Right atrium auricular region (tissue), 2 donors: ENCODE measurements at regions not wholly inside any gene's neighbourhood (a gene's known extent, or its start where the extent isn't known, plus 50 kb on each side); places are given as distances from the start of the nearest gene placed in this dataset.

Source experiments
- DNase-seq: peaks from one replicate; pipeline ENCODE4 v3.0.0-alpha.2; 2019; ENCODE audit warnings: low spot score
- H3K27ac ChIP-seq, 2 donors: fragments of 200-600 bp; sonication (generic); 1 replicate in 1 of 2; 2 replicates in 1 of 2; pipeline ENCODE4 v1.5.1; 2016 to 2019
- H3K27me3 ChIP-seq, 2 donors: fragments of 200-600 bp; sonication (generic); one replicate each; pipeline versions ENCODE4 v1.5.1 to v1.6.0; 2017 to 2019
- H3K36me3 ChIP-seq: fragments of 200-600 bp; sonication (generic); one replicate; pipeline ENCODE4 v1.5.1; 2016
- H3K4me1 ChIP-seq, 2 donors: fragments of 200-600 bp; sonication (generic); one replicate each; pipeline versions ENCODE4 v1.5.1 to v1.6.0; 2017 to 2019
- H3K4me3 ChIP-seq, 2 donors: fragments of 200-600 bp; sonication (generic); 1 replicate in 1 of 2; 2 replicates in 1 of 2; pipeline ENCODE4 v1.5.1; 2017 to 2019; ENCODE audit warnings: mild to moderate bottlenecking in 1 of 2, moderate library complexity in 1 of 2
- H3K9me3 ChIP-seq, 2 donors: fragments of 200-600 bp; sonication (generic); one replicate each; pipeline ENCODE4 v1.5.1; 2019
- TF ChIP-seq, protein P1 (sequence below), 2 donors: fragments of 200-600 bp; sonication (generic); IDR thresholded peaks; one replicate each; pipeline ENCODE4 v1.5.1; 2019; ENCODE audit warnings: antibody characterized with exemption in 2 of 2

DNA sequence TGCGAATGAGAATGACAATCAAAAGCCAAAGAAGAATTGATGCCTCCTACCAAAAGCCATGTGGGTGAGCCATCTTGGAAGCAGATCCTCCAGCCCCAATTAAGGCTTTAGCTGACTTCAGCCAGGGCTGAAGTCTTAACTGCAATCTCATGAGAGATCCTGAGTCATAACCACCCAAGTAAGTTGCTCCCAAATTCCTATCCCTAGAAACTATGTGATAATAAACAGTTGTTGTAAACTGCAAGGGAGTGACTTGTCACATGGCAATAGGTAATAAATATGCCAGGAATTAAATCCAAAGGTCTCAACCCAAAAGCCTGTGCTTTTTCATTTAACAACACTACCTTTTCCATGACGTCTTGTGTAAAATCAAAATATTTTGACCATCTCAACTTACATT lies 154.2 kb upstream of the TBL1X start:
- Histone ChIP-seq H3K27ac (no peak overlapping the region), H3K27me3 (no peaks in the 10 kb centered on the region), H3K4me1 (no peaks in the 10 kb centered on the region), H3K9me3 (no peaks in the 10 kb centered on the region), H3K36me3 (no peaks in the 10 kb centered on the region), H3K4me3 (no peak overlapping the region)
- TF ChIP-seq, protein P1, sequence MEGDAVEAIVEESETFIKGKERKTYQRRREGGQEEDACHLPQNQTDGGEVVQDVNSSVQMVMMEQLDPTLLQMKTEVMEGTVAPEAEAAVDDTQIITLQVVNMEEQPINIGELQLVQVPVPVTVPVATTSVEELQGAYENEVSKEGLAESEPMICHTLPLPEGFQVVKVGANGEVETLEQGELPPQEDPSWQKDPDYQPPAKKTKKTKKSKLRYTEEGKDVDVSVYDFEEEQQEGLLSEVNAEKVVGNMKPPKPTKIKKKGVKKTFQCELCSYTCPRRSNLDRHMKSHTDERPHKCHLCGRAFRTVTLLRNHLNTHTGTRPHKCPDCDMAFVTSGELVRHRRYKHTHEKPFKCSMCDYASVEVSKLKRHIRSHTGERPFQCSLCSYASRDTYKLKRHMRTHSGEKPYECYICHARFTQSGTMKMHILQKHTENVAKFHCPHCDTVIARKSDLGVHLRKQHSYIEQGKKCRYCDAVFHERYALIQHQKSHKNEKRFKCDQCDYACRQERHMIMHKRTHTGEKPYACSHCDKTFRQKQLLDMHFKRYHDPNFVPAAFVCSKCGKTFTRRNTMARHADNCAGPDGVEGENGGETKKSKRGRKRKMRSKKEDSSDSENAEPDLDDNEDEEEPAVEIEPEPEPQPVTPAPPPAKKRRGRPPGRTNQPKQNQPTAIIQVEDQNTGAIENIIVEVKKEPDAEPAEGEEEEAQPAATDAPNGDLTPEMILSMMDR (IDR thresholded peaks at IDR 0.05) = no peak
- DNase-seq = no peak

DNA sequence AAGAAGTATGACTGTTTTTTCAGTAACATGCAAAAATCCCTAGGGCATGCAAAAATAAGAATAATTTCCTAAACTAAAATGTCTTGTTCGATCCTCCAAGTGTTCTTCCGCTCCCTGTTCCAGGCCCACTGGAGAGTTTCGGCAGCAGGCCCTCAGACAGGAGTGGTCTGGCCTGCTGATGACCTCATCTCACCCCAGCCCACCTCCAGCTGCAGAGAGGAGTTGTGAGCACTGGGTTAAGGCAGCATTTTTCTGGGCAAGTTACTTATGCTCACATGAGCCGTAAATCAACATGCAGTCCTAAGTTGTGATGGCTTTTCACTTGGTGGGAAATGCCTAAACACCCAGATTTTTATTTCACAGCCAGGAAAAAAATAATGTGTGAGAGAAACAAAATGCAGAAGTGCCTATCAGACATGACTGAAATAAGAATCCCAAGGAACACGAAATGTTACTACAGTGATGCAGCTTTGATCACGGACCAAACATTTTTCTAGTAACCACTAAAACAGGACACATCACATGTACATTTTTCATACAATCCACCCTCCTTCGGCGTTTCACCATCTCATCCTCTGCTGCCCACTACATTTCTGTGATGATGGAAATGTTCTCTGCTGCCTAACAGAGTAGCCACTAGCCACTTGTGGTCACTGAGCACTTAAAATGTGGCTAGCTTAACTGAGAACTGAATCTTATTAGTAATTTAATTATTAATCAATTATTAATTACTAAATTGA lies 153.3 kb upstream of the TBL1X start:
- Histone ChIP-seq H3K9me3 (no peaks in the 10 kb centered on the region), H3K27ac (no peak overlapping the region), H3K4me1 (no peaks in the 10 kb centered on the region), H3K27me3 (no peaks in the 10 kb centered on the region), H3K36me3 (no peaks in the 10 kb centered on the region), H3K4me3 (no peak overlapping the region)
- TF ChIP-seq, protein P1 (IDR thresholded peaks at IDR 0.05) = no peak
- DNase-seq = no peak

DNA sequence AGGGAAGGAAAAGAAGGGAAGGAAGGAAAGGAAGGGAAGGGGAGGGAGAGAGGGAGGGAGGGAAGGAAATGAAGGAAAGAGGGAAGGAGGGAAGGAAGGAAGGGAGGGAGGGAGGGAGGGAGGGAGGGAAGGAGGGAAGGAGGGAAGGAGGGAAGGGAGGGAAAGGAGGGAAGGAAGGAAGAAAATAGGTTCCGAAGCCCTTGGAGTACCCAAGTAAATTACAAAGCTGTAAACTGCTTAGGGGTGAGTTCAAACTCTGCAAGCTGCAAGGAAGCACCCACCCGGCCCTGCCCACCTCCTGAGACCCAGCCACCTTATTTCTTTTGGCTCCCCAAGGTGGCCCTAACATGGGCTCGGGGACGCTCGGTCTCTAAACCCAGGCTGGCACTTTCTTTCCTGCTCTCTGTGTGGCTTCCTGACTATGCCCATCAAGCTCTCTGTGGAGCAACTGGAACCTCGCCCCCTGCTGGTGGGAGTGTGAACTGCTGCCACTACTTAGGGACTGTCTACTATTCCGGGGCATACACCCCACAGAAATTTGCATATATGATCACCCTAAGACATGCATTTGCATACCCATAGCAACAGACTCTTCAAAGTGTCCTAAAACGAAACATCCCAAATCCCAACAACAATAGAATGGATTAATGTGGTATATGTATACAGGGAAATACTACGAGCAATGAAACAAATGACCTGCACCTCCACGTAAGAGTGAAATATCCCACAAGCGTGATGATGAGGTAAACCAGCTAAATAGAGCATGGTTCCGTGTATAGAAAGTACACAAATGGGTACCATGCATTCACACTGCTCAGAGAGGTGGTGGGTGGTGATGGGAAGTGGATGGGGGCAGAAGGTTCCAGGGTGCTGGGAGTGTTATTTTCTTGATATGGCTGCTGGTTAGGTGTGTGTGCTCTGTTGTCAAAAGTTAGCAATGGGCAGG lies 151.7 kb upstream of the TBL1X start:
- Histone ChIP-seq H3K27ac (no peak overlapping the region), H3K4me3 (no peak overlapping the region), H3K27me3 (no peaks in the 10 kb centered on the region), H3K36me3 (no peaks in the 10 kb centered on the region), H3K4me1 (no peaks in the 10 kb centered on the region), H3K9me3 (no peaks in the 10 kb centered on the region)
- TF ChIP-seq, protein P1 (IDR thresholded peaks at IDR 0.05) = peak; percentile 44 to 74
- peak; percentile 62 for DNase-seq

DNA sequence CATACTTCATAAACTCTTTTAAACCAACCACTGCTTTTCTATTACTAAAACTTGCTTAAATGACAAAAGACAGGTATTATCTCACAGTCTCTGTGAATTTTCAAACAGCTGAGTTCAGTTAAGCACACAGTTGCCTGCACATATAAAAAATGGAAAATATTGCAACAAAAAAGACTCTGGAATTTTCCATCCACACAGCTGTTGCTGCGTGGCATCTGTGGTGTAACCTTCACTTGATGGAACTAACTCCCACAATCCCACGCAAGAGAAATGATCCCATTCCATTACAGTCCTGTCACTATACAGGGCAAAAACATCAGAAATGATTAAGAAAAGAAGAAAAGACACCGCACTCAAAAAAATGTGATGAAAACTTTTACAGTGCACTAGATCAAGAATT lies 149.8 kb upstream of the TBL1X start:
- H3K27me3 ChIP-seq = no peaks in the 10 kb centered on the region
- no peak for DNase-seq
- no peaks in the 10 kb centered on the region for H3K9me3 ChIP-seq
- no peaks in the 10 kb centered on the region for H3K4me1 ChIP-seq
- no peaks in the 10 kb centered on the region for H3K36me3 ChIP-seq
- no peak overlapping the region for H3K27ac ChIP-seq
- no peak overlapping the region for H3K4me3 ChIP-seq
- TF ChIP-seq, protein P1 (IDR thresholded peaks at IDR 0.05) = no peak

DNA sequence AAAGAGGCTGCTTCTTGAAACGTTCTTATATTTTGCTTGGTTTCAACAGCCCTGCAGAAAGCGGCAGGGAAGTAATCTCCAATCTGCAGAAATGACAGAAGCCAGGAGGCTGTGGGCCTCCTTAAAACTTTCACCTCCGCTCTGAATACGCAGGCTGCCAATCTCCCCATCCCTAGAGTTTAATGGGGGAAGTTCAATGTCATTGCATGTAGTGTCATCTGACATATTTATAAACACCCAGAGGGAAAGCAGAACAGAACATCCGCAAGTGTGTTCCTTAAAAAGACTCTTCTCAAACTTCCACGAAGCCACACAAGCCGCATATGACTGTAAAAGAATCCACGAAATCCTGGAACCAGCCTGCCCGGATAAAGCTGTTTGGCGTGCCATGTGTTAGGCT lies 148.8 kb upstream of the TBL1X start:
- no peak overlapping the region for H3K27ac ChIP-seq
- no peaks in the 10 kb centered on the region for H3K9me3 ChIP-seq
- TF ChIP-seq, protein P1 (IDR thresholded peaks at IDR 0.05) = no peak
- H3K4me1 ChIP-seq = no peaks in the 10 kb centered on the region
- H3K27me3 ChIP-seq = no peaks in the 10 kb centered on the region
- H3K4me3 ChIP-seq = no peak overlapping the region
- DNase-seq = no peak
- no peaks in the 10 kb centered on the region for H3K36me3 ChIP-seq
